Head of caudate nucleus (tissue), 42 donors: ENCODE measurements at regions not wholly inside any gene's neighbourhood (a gene's known extent, or its start where the extent isn't known, plus 50 kb on each side); places are given as distances from the start of the nearest gene placed in this dataset.
A peak's percentile ranks its signal among the peaks of the same experiment; 100 is the strongest.
"Not testable (repeated sequence)": the region's sequence is repeated elsewhere in the genome, so short reads cannot be mapped to it uniquely, and the experiment has no call there.

Source experiments
- DNase-seq, 42 donors: peaks; one replicate each; pipeline versions ENCODE4 v3.0.0 to v3.0.0-alpha.2; 2020 to 2021; ENCODE audit warnings: mixed read lengths in 7 of 42
- intact Hi-C: fragments of 100-400 bp; cut with DNase I; formaldehyde crosslinking; loops from one replicate; pipeline ENCODE4 v1.15.0; 2022

DNA sequence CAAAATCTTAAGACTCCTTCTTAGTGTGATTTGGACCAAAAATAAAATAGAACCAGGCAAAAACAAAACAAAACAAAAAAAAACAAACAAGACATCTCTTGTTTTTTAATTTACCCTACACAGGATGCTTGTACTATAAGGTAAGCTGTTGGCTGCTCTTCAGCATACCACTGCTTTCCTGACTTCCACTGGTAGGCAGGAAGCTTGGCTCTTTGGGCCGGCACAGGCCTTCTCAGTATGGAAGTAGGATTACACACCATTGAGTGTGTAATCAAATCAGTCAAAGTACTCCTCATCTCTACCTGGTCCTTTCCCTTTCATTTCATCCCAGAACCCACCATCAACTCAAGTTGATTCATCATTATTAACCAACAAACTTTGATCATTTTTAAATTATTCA, 61.9 kb upstream of the RGS1 start:
- intact Hi-C loops: no loop called here
- no peak for DNase-seq

GRCh38 chr1:192516776-192517297, 58.7 kb upstream of the RGS1 start:
- DNase-seq: peak in 1 of 42 donors; percentile 11
- intact Hi-C loops: no loop called here

DNA sequence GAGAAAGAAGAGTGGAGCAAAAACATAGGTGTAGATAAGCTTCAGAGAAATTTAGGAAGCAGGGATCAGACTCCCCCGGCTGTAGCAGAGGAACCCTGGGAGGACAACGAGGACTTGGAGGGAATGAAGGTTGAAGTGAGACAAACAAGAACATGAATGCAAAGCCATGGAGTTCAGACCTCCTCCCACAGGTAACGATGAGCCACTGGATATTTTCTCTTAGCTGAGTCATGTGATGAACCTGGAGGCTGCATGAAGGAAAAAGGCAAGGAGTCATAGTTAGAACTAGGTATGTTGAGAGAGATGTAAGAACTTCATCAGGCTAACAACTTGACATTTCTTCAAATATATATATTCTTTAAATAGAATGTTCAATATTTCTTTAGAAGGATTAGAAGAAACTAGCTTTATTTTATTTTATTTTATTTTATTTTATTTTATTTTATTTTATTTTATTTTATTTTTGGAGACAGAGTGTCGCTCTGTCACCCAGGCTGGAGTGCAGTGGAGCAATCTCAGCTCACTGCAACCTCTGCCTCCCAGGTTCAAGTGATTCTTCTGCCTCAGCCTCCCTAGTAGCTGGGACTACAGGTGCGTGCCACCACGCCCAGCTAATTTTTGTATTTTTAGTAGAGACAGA, 57.7 kb upstream of the RGS1 start:
- intact Hi-C loops, DNase-seq: not testable (repeated sequence)

- DNase-seq: no peak
- intact Hi-C loops: no loop called here
Measured at GRCh38 chr1:192518700-192519099, 56.9 kb upstream of the RGS1 start.

DNA sequence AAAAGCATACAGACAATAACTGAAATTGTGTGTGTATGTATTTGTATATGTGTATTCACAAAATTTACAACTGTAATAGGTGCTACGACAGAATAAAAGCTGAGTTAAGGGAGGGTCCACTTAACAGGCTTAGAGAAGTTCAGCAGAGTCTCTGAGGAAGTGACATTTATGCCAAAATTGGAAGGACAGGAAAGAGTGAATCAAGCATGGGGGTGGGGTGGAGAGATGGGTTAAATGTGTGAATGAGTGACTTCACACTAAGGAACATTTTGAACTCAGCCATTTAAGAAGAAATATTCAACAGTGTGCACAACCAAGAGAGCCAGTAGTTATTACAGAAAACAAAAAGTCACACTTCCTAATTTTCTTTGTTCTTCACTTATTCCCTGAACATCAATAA, 53.8 kb upstream of the RGS1 start:
- intact Hi-C loops: no loop called here
- DNase-seq: peak in 3 of 42 donors; percentile 6 to 45 (median 16)

GRCh38 chr1:192522673-192523072, 52.9 kb upstream of the RGS1 start:
- intact Hi-C loops: no loop called here
- DNase-seq: no peak

GRCh38 chr1:192524223-192524622, 51.4 kb upstream of the RGS1 start:
- DNase-seq: no peak
- intact Hi-C loops: no loop called here
